Inflammatory macrophage treated with lipopolysaccharide for 4 hours (primary cell): ENCODE measurements at regions not wholly inside any gene's neighbourhood (a gene's known extent, or its start where the extent isn't known, plus 50 kb on each side); places are given as distances from the start of the nearest gene placed in this dataset.

Experiments used
- DNase-seq: peaks from one replicate; pipeline ENCODE4 v3.0.0-alpha.2; 2020

DNA sequence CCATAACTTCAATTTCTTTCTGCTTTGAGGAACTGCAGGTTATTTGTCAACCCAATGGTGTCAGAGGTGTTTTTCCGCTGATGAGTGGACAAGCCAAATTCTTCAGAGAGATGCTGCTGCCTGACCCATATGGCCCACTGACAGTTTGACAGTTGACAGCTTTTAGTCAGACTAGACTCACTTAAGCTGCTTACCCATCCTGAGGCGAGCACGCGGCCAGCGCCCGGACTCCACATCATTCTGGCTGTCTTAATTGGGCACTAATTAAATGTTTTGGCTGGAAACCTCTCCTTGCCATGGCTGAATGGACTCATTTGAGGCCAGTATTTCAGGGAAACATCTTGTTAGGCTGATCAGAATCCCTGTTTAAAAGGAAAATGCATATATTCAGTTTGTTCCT, 316.1 kb upstream of the FANCL start:
- no peak for DNase-seq

DNA sequence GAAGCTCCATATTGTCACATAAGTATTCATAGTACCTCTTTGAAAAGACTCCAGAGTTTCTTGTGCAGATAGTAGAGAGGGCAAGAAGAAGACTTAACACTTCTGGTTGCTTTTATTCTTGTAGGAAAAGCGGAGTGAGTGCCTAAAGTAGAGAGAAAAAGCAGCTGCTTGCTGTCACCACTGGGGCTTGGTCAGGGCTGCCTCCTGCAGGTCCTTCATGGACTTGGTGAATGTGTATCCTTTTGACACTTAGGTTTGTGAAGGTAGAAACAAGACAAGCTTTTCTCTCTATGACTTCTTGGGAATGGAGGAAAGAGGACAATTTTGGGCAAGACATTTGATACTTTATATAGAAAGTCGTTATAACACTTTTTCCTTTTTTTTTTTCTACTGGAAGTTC, 312.8 kb upstream of the FANCL start:
- DNase-seq: no peak

DNA sequence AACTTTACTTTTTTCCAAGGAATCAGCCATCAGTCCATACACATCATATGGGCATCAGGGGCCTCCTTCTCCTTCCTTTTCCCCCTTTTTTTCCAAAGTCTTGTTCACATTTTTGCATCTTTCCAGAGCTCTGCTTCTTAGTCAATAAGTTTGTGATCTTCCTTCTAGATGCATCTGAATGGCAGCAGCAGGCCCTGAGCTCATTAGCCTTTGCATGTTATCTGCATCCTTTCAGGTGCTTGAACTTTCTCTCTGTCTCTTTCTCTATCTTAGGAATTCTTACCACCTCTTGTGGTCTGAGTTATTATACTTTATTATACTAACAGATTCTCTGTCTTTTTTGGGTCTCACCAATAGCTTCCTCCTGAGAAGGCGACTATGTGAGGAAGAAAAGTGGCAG, 312.4 kb upstream of the FANCL start:
- no peak for DNase-seq

DNA sequence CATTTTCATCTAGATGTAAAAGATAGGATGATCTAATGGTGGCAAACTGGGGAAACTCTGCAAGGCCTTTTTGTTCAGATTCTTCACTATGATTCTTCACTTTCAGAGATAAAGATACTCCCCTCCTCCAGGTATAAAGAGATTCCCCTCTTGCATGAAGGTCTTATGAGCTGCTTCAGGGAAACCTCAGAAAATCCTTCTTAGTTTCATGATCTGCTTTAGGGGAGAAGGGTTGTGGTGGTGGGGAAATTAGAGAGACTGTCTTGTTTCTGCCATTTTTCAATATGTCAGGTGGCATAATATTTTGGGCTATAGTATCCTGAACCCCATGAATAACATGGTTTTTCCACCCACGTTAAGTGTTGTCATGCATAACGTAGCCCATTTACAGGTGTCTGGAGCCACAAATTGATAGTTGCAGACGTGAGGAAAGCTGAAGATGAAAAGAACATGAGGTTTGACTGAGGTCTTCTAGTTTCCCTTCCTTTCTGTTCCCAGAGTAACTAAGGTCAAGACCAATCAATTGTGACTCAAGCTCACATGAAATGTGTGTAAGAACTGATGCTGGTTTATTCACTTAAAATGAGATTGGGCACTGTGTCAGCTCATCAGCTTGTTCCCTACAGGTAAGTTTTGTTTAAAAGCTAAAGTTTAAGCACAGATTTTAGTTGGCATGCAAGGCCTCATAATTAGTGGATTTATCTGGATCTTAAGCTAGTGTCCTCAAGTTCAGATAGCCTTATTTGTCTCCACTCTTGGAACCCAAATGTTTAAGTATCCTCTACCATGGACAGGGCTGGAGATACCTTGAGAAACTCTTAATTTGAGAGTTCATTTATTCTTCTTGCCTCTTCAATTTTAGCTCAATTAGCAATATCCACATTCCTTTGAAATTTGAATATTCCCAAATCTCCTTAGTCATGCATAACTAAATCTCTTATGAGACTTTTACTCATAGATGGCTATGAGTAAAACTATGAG, 304.5 kb upstream of the FANCL start:
- no peak for DNase-seq

DNA sequence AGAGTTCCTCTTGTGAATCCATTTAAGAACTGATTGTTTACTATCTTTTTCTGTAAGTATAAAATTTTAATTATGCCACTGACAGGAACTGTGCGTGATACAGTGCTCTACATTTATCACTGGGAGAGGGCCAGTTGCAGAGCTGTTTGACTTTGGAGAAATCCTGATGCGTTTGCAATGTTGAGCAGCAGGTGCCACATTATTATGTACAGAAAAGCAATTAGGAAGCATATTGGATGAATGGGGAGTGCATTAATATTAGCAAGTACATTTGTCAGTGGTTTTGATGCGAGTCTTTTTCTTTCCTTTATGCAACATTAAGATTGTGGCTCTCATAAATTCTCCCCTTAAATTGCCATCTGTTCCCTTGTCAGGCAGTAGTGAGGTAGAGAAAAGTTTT, 302.3 kb upstream of the FANCL start:
- DNase-seq: no peak

DNA sequence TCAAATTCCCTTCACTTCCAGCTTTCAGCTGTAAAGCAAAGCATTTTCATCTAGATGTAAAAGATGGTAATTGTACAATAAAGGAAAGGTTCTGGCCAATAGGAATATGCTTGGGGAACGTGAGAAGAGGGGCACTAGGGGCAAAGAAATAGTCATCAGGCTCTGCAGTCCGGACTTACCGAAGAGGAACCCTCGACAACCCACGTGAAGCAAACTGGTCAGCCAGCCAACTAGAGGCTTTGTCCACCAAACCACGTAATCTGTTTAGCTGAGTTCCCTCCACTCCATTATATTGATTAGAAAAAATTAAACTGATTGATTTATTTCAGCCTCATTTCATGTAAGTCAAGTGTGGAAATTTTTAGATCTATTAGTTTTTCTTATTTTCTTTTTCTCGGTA, 300.4 kb upstream of the FANCL start:
- DNase-seq: no peak

DNA sequence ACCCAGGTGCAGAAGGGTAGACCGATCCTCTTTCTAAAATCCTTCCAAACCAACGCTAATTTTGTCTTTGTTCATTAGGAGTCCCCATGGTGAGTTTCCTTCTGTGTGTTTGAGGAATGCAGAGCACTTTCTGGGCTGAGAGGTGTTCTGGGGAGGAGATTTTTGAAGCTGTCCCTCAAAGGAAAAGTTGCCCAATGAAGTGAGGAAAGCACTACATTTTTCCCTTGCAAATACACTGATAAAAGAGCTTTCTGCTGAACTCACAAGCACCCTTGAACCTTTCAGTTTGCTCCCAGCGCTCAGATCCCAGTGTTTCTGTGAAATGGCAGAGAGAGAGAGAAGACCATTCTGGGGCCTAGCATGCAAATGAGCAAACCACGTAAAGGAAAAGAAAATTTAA, 299.6 kb upstream of the FANCL start:
- no peak for DNase-seq

DNA sequence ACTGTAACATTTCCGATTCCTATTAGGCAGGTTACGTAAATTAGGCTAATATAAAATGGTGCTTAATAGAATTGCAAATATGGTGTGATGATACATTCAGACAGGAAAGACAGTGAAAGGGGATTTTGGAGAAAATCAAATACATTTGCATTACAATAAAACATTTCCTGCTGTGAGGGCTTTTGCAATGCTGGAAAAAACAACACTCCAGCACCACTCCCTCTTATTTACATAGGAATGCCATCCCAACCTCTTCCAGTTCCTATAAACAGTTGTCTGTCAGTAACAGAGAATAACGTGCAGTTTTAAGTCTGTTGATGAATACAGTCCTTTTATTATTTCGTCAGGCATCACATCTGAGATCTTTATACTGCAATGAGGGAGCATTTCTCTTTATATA, 298.8 kb upstream of the FANCL start:
- no peak for DNase-seq

DNA sequence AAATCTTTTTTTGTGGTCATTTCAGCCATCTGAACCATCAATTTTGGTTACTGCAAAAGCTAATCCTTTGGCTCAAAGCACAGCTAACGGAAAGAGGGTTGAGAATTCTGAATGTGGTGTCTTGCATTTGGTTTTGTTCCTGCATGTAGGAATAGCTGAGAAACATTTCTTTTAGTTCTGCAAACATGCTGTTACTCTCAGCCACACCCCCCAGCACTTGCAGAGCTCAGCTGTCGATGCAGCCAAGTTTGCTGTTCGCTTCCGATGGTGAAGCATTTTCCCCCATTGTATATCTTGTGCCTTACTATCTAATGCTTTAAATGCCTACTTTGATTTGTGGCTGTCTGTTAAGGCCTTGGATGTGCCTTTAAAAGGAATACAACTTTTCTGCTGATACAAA, 294.9 kb upstream of the FANCL start:
- no peak for DNase-seq

DNA sequence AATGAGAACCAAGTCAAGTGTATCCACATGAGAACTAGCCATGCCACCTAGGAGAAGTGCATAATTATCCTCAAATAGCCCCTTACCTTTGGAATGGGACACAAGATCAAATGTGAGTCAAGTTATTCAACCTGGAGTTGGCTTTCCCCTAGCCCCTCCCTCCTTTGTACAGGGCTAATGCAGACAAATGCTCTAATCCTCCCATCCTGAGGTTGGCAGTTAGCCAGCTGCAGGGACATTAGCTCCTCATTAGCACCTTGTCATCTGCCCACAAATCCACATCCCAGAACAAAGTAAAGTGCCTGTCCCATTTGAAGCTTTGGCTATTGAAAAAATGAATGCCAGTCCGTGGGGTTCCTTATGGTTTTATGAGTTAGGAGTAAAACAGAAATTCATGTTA, 294.1 kb upstream of the FANCL start:
- DNase-seq: no peak

DNA sequence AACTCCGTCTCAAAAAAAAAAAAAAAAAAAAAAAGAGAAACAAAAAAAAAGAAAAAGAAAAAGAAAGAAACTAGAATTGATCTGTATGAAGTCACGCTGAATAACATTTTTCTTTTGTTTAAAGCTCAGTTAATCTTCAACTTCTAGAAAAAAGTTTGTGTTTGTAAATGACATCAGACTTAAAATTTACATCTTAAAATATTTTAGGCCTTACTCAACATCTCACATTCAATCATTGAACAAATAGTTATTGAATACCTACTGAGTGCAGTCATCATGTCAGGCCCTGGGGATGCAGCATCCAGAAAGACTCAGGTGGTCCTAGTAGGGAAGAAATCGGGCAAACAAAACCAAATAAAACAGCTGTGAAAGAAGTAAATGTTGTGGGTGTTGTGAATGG, 292.3 kb upstream of the FANCL start:
- no peak for DNase-seq

DNA sequence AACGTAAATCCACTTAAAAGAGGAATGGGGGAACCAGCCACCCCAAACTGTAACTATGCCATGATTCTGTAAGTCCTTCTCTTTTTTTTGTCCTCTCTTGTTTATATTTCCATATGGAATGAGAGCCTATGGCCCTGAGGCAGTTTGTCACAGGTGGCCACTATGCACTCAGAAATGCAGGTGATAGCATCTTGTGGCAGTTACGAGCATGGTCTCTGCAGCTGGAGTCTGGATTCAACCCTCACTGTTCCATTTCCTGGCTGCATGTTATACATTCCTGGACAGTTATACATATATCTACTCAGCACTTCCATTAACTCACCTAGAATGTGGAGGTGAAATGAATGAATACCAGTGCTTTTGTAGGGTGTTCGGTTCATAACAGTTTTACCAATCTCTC, 291.5 kb upstream of the FANCL start:
- DNase-seq: no peak

DNA sequence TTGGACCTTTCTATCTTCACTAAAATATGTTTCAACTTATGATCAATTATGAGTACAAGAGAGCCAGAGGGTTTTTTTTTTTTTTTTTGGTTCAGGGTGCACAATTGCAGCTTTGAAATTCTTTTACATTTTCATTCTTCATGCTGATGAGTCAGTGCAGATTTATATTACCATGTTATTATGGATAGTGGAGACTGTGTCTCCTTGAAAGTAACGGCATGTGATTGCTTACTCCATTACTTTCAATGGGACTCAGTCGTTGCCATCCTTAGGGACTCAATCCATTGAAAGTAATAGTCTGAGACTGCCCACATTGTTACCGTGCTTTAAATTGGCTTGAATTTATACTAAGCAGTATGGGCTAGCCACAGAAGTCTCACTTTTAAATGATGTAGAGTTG, 286.5 kb upstream of the FANCL start:
- DNase-seq: no peak

DNA sequence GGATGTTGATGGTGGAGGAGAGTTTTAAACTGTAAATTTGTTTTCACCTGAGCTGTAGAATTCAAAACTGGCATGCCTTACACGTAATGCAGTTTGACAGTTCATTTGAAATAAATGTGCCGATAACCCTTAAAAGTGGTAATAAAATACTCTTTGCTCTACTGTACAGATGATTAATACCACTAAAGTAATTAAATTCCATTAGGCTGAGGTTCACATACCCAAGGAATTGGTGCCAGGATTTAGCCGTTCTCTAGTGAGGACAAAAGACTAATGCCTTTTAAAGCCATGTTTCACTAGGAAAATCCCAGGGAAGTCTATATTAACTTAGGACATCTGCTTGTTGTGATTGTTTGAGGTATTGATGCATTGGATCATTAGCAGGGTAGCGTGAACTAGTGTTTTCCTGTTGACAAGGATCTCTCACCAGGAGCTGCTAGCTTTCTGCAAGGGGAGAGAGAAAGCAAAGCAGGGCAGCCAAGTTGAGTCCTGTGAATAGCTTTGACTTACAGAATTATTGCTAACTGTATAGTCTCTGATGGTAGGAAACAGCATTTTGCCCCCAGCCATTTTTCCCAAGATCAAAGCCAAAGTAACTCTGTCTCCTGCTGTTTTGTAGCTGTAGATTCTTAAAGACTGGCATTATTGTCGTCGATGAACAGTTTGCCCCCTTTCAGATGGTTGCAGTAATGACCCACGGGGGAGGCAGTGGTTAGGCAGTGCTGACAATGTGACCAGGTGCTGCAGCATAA, 280.9 kb upstream of the FANCL start:
- DNase-seq: no peak

DNA sequence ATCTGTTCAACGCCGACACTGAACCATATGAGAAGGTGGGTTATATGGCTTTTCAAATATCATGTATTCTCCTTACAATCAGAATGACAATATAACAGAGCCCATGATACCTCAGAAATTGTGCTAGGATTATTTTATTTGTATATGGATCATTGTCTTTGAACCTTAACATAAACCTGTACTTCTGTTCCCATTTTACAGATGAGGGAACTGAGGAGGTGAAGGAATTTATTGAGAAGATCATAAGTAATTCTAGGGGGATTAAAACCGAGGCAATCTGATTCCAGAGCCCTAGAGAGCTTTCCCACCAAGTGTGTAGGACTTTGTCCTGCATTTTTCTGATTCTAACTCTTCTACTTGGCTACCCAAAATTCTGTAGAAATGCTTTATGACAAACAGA, 279.8 kb upstream of the FANCL start:
- no peak for DNase-seq

DNA sequence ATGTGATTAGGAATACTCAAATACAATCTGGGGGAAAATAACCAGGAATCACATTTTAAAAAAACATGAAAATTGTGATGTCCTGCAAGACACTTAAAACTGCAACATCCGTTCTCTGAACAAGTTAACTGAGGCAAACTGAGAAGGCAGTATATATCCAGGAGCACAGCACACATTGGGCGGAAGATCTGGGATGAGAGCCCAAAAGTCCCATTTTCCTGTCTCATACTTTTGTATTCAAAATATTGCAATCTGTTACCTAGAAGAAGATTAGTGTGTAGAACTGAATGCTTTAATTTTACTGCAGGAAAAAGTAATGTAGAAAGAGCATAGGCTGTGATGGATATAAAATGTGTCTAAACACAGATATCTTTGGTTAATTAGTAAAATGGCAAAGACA, 276.8 kb upstream of the FANCL start:
- no peak for DNase-seq

DNA sequence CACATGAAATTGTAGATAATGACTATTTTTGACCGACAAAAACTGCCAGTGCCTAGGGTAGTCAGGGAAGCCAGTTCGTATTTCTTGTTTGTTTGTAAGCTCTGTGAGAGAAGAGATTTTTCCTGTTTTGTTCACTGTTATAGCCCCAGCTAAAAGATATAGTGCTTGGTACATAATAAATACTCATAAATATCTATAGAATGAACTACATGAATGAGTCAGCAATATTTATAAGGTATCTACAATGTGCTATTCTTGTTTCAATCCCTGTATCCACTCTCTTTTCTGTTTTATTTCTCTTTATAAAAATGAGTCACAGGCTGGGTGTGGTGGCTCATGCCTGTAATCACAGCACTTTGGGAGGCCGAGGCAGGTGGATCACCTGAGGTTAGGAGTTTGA, 275.6 kb upstream of the FANCL start:
- DNase-seq: no peak

DNA sequence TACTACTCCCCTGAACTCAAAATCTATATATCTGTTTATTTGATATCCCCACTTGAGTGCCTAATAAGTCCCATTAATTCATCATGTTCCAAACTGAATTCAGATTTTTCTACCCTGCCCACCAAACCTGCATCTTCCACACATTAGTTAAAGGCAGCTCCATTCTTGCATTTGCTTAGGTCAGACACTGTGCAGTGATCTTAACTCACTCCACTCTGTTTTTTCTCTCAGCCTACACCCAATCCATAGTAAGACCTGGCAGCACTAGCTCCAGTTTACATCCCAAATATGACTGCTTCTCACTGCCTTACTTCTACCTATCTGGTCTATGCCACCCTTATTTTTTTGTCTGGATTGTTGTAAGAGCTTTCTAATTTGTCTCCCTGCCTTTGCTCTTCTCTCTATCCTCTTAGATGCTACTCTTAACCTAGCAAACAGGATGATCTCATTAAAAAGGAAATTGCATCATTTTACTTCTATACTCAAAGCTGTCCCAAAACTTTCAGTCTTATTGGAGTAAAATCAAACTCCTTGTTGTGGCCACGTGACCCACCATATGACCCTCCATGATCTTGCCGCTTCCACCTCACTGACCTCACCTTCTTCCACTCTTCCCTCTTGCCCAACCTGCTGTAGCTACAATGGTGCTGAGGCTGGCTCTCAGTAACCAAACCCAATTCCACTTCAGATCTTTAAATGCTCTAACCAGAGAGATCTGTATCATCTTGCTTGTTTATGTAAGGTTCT, 274.9 kb upstream of the FANCL start:
- DNase-seq: no peak

DNA sequence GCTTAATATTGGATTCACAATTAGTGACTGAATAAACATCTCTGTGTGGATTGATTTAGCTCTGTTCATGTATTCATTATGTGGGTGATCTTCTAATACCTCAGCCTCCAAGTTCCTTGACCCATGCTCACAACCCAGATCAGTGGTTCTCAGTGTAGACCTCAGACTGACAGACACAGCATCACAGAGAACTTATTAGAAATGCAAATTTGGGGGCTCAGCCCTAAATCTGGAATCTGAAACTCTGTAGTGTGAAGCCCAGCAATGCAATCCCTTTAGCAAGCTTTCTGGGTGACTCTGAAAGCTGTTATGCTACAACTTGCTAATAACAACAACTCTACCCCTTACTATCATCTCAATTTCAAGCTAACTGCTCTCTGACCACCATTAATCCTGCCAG, 273.1 kb upstream of the FANCL start:
- DNase-seq: no peak

DNA sequence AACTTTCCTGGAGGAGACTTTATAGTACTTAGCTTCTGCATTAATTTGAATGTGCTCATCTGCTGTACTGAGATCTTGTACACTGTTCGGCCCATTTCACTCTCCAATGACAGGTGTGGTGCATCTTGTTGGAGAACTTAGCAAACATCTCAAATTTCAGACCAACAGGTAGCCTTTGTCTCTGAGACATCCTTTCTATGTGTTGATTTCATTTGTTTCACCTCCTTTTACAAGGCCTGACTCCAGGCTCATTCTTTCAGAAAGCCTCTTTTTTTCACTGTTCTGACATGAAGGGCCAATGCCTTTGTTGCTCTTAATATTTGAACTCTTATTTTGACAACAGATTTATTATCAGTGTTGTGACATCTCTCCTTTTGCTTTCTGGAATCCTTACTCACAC, 271.8 kb upstream of the FANCL start:
- DNase-seq: no peak

DNA sequence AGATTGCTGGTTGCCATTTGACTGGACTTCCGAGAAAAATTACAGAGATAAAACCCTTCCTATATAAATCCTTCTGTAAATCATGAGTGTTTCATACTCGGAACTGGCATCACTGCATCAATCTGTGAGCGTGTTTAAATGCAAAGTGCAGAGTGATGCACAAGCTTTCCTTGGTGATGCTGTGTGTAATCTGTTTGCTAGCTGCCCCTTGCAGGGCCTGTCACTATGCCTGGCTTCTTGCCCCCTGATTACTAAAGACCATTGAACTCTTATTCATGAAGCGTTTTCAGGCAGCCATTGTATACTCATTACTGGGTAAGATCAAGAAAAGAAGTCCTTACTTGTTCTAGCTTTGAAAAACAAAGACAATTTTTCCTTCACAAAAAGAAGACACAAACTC, 266.9 kb upstream of the FANCL start:
- no peak for DNase-seq

DNA sequence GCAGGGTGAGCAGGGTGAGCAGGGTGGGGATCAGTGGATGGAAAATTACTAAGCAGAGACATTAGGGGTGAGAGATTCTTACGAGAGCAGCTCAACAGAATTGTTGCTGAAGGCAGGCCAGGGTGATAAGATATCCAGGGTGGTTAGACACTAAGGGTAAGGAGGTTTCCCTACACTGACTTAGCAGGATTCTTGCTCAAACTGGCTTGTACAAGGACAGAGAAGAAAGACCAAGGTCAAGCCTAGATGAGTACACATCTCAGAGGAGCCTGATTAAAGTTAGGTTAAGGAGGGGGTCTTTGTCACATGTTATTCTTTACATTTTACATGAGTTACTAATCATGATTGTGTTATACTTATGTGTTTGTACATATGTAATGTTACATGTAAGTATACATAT, 262.8 kb upstream of the FANCL start:
- DNase-seq: no peak

DNA sequence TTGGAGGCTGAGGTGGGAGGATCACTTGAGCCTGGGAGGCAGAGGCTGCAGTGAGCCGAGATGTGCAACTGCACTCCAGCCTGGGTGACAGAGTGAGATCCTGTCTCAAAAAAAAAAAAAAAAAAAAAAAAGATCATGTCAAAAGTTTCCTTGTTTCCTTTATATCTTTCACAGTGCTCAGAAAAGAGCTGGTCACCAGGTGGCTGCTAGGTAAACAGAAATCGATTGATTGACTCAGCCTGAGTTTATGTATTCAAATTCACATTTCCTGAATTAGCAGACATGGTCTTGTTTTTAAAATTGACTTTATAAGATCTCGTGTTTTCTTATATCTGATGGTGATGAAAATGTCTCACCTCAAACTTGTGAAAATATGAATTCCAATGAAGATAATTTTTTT, 261.8 kb upstream of the FANCL start:
- DNase-seq: no peak
